Karpas-422 (cell line): ENCODE measurements at regions not wholly inside any gene's neighbourhood (a gene's known extent, or its start where the extent isn't known, plus 50 kb on each side); places are given as distances from the start of the nearest gene placed in this dataset.

Experiments
- DNase-seq: peaks from one replicate; pipeline ENCODE4 v3.0.0-alpha.2; 2015
- H2AFZ ChIP-seq: fragments of 200-600 bp; sonication (generic); 2 replicates; pipeline ENCODE4 v1.6.1; 2014; ENCODE audit warnings: antibody characterized with exemption, low read length, mixed read lengths
- H3K27ac ChIP-seq: fragments of 200-600 bp; sonication (generic); 2 replicates; pipeline ENCODE4 v1.5.1; 2014; ENCODE audit warnings: mild to moderate bottlenecking, low read length, moderate library complexity
- H3K27me3 ChIP-seq: fragments of 200-600 bp; sonication (generic); 2 replicates; pipeline ENCODE4 v1.6.1; 2014; ENCODE audit warnings: low read length, mixed read lengths
- H3K36me3 ChIP-seq: fragments of 200-600 bp; sonication (generic); 2 replicates; pipeline ENCODE4 v1.6.1; 2014; ENCODE audit warnings: low read length, mixed read lengths; ENCODE audit not compliant: insufficient read depth
- H3K4me1 ChIP-seq: fragments of 200-600 bp; sonication (generic); 2 replicates; pipeline ENCODE4 v1.6.1; 2014; ENCODE audit warnings: mild to moderate bottlenecking, low read length, mixed read lengths
- H3K4me2 ChIP-seq: fragments of 200-600 bp; sonication (generic); 2 replicates; pipeline ENCODE4 v1.6.1; 2014; ENCODE audit warnings: low read length, low read depth, mild to moderate bottlenecking; ENCODE audit not compliant: poor library complexity, severe bottlenecking
- H3K4me3 ChIP-seq: fragments of 200-600 bp; sonication (generic); 2 replicates; pipeline ENCODE4 v1.5.1; 2014; ENCODE audit warnings: mild to moderate bottlenecking, antibody characterized with exemption, low read length, mixed read lengths
- H3K79me2 ChIP-seq: fragments of 200-600 bp; sonication (generic); 2 replicates; pipeline ENCODE4 v1.6.1; 2014; ENCODE audit warnings: mild to moderate bottlenecking, low read length, mixed read lengths
- H3K9ac ChIP-seq: fragments of 200-600 bp; sonication (generic); 2 replicates; pipeline ENCODE4 v1.6.0; 2014; ENCODE audit warnings: low read length
- H3K9me2 ChIP-seq: fragments of 200-600 bp; sonication (generic), shearing (Covaris generic); replicated peaks from 2 replicates; pipeline ENCODE4 v1.6.0; 2014; ENCODE audit warnings: mild to moderate bottlenecking, low read length, moderate library complexity; ENCODE audit not compliant: insufficient read depth
- H3K9me3 ChIP-seq: fragments of 300-700, 200-600 bp; sonication (generic); 2 replicates; pipeline ENCODE4 v1.6.1; 2014; ENCODE audit warnings: low read length, mixed read lengths
- H4K20me1 ChIP-seq: fragments of 200-600 bp; sonication (generic); 2 replicates; pipeline ENCODE4 v1.6.1; 2014; ENCODE audit warnings: mild to moderate bottlenecking, antibody characterized with exemption, low read length, low read depth; ENCODE audit not compliant: insufficient read depth

- no peaks in the 10 kb centered on the region for H3K79me2 ChIP-seq
- H3K27ac ChIP-seq: no peak overlapping the region
- no peaks in the 10 kb centered on the region; the same call in 1 of the 2 replicates for H3K27me3 ChIP-seq
- no peak for DNase-seq
- H3K9me2 ChIP-seq: no peaks in the 10 kb centered on the region
- H3K36me3 ChIP-seq: no peaks in the 10 kb centered on the region
- no peaks in the 10 kb centered on the region for H3K9me3 ChIP-seq
- no peaks in the 10 kb centered on the region for H3K4me1 ChIP-seq
- H3K4me3 ChIP-seq: no peak overlapping the region
- no peak overlapping the region for H3K4me2 ChIP-seq
- H2AFZ ChIP-seq: no peak overlapping the region
- H3K9ac ChIP-seq: no peak overlapping the region
- H4K20me1 ChIP-seq: no peaks in the 10 kb centered on the region
Observed at GRCh38 chr2:20917719-20918572, 95.0 kb upstream of the LDAH start.

GRCh38 chr2:20917287-20917660 lies 94.4 kb upstream of the LDAH start:
- no peak overlapping the region for H3K27ac ChIP-seq
- H3K9me3 ChIP-seq: no peaks in the 10 kb centered on the region
- H2AFZ ChIP-seq: no peak overlapping the region
- H3K79me2 ChIP-seq: no peaks in the 10 kb centered on the region
- no peaks in the 10 kb centered on the region for H4K20me1 ChIP-seq
- no peak overlapping the region for H3K9ac ChIP-seq
- H3K4me3 ChIP-seq: no peak overlapping the region
- DNase-seq: no peak
- no peaks in the 10 kb centered on the region for H3K4me1 ChIP-seq
- no peaks in the 10 kb centered on the region for H3K36me3 ChIP-seq
- H3K9me2 ChIP-seq: no peaks in the 10 kb centered on the region
- no peak overlapping the region for H3K4me2 ChIP-seq
- H3K27me3 ChIP-seq: no peaks in the 10 kb centered on the region; the same call in 1 of the 2 replicates

- no peaks in the 10 kb centered on the region for H3K36me3 ChIP-seq
- H3K9me3 ChIP-seq: no peaks in the 10 kb centered on the region
- H3K27me3 ChIP-seq: no peaks in the 10 kb centered on the region; the same call in 1 of the 2 replicates
- H3K4me2 ChIP-seq: no peak overlapping the region
- no peaks in the 10 kb centered on the region for H3K79me2 ChIP-seq
- H3K4me3 ChIP-seq: no peak overlapping the region
- H3K4me1 ChIP-seq: no peaks in the 10 kb centered on the region
- no peaks in the 10 kb centered on the region for H4K20me1 ChIP-seq
- no peaks in the 10 kb centered on the region for H3K9me2 ChIP-seq
- H3K9ac ChIP-seq: no peak overlapping the region
- H3K27ac ChIP-seq: no peak overlapping the region
- H2AFZ ChIP-seq: no peak overlapping the region
- DNase-seq: no peak
Observed at GRCh38 chr2:20916604-20917286, 93.8 kb upstream of the LDAH start.

- Histone ChIP-seq H3K9me2 (no peaks in the 10 kb centered on the region), H3K27me3 (no peaks in the 10 kb centered on the region; the same call in 1 of the 2 replicates), H3K27ac (no peak overlapping the region), H3K9ac (no peak overlapping the region), H3K4me3 (no peak overlapping the region), H3K4me2 (no peak overlapping the region), H2AFZ (no peak overlapping the region), H3K79me2 (no peaks in the 10 kb centered on the region), H3K9me3 (no peaks in the 10 kb centered on the region), H4K20me1 (no peaks in the 10 kb centered on the region), H3K36me3 (no peaks in the 10 kb centered on the region), H3K4me1 (no peaks in the 10 kb centered on the region)
- DNase-seq: no peak
Observed at GRCh38 chr2:20915271-20915670, 92.4 kb upstream of the LDAH start.

DNA sequence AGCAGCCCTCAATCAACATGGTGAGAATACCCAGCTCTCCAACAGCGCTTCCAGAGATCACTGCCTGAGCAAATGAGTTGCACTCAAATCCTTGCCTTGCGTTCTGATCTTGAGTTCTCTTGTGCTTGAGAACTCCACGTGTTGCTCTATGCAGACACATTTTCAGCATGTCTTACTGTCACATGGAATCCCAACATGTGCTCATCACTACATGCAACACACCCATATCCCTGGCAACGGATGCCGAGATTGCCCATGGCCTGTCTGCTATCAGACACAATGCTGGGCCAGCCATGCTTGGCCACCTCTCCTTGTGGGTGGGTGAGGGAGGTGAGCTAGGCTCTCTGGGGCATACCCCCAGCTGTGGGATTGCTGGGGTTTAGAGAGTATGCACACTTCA lies 91.9 kb upstream of the LDAH start:
- DNase-seq: no peak
- H3K79me2 ChIP-seq: no peaks in the 10 kb centered on the region
- H3K9ac ChIP-seq: no peak overlapping the region
- H4K20me1 ChIP-seq: no peaks in the 10 kb centered on the region
- H2AFZ ChIP-seq: no peak overlapping the region
- H3K27ac ChIP-seq: no peak overlapping the region
- no peaks in the 10 kb centered on the region for H3K9me2 ChIP-seq
- H3K36me3 ChIP-seq: no peaks in the 10 kb centered on the region
- no peak overlapping the region for H3K4me2 ChIP-seq
- no peaks in the 10 kb centered on the region for H3K4me1 ChIP-seq
- no peaks in the 10 kb centered on the region; the same call in 1 of the 2 replicates for H3K27me3 ChIP-seq
- H3K4me3 ChIP-seq: no peak overlapping the region
- no peaks in the 10 kb centered on the region for H3K9me3 ChIP-seq

DNA sequence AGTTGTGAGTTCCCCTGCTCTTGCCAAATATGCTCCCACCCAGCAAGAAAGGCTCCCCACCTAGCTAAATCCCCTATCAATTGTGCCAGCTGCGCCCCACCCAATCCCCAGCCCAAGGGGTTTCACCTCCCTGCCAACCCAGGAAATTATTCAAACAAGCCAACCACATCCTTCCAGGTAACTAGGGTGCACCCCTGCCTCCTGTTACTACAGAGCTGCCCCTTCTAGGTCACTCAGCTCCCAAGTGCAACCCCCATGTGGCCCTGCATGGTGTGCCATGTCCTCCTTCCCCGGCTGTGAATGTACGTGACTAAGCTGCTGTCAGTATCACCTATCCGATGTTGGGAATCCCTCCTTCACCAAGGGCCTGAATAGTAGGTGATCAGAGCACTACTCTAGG lies 91.2 kb upstream of the LDAH start:
- Histone ChIP-seq H2AFZ (no peak overlapping the region), H3K27me3 (no peaks in the 10 kb centered on the region), H3K9me2 (no peaks in the 10 kb centered on the region), H3K4me3 (no peak overlapping the region), H3K36me3 (no peaks in the 10 kb centered on the region), H3K4me1 (no peaks in the 10 kb centered on the region), H3K9me3 (no peaks in the 10 kb centered on the region), H3K9ac (no peak overlapping the region), H3K4me2 (no peak overlapping the region), H4K20me1 (no peaks in the 10 kb centered on the region), H3K79me2 (no peaks in the 10 kb centered on the region), H3K27ac (no peak overlapping the region)
- DNase-seq: no peak

DNA sequence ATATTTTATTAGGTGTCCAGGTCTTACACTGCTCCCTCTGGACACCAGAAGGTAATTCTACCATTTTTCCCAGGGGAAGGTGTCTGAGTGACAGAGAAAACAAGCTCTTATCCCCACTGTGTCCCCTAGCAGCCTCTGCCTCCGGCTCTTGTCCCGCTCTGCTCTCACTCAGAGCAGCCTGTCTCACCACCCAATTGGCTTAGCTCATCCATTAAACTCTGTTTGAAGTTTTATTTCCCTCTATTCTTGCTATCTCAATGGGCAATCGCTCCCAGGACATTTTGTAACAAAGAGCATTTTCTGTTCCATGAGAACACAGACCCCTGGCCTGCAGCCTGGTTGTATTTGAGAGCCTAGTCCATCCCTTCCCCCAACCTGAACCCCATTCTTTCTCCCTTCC lies 90.6 kb upstream of the LDAH start:
- Histone ChIP-seq H3K9me2 (no peaks in the 10 kb centered on the region), H3K27me3 (no peaks in the 10 kb centered on the region), H3K4me3 (no peak overlapping the region)

DNA sequence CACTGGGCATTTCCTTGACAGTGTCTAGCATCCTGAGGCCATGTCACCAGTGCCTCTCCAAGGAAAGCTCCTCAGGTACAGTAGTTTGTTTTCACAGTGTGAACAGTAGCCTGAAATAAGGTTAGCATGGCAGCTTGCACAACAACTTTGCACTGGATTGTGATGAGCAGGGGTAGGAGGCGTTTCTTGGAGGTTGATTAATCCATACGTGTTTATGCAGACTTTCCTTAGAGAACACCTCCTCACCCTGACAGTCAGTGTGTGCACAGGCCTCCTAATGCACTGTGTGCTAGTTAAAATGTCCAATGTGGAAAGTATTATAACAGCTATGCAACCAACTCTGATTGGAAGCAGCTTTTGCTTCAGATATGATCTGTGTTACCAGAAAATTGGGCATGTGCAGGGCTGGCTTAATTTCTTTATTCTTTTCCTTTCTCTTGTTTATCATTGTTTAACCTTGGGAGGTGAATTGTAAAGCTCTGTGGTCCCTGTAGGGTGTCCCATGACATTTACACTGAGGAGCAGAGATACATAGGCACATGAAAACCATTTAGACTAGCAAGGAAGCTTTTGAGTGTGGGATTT lies 77.2 kb upstream of the LDAH start:
- Histone ChIP-seq H3K79me2 (no peaks in the 10 kb centered on the region), H3K9me2 (no peaks in the 10 kb centered on the region), H3K4me1 (no peaks in the 10 kb centered on the region), H3K9ac (no peak overlapping the region), H3K27me3 (no peaks in the 10 kb centered on the region), H3K4me3 (no peak overlapping the region), H3K27ac (no peak overlapping the region), H3K36me3 (no peaks in the 10 kb centered on the region), H4K20me1 (no peaks in the 10 kb centered on the region), H3K4me2 (no peak overlapping the region), H2AFZ (no peak overlapping the region), H3K9me3 (no peaks in the 10 kb centered on the region)
- DNase-seq: no peak

More for the DNA sequence above, 90.6 kb upstream of the LDAH start:
- H3K4me2 ChIP-seq: no peak overlapping the region
- H4K20me1 ChIP-seq: no peaks in the 10 kb centered on the region
- H3K9me3 ChIP-seq: no peaks in the 10 kb centered on the region
- H3K79me2 ChIP-seq: no peaks in the 10 kb centered on the region
- no peaks in the 10 kb centered on the region for H3K36me3 ChIP-seq
- no peak overlapping the region for H3K27ac ChIP-seq
- no peaks in the 10 kb centered on the region for H3K4me1 ChIP-seq
- H3K9ac ChIP-seq: no peak overlapping the region
- DNase-seq: no peak
- H2AFZ ChIP-seq: no peak overlapping the region
